ENCODE measurements at regions not wholly inside any gene's neighbourhood (a gene's known extent, or its start where the extent isn't known, plus 50 kb on each side); places are given as distances from the start of the nearest gene placed in this dataset.
"Not testable (repeated sequence)": the region's sequence is repeated elsewhere in the genome, so short reads cannot be mapped to it uniquely, and the experiment has no call there.

DNA sequence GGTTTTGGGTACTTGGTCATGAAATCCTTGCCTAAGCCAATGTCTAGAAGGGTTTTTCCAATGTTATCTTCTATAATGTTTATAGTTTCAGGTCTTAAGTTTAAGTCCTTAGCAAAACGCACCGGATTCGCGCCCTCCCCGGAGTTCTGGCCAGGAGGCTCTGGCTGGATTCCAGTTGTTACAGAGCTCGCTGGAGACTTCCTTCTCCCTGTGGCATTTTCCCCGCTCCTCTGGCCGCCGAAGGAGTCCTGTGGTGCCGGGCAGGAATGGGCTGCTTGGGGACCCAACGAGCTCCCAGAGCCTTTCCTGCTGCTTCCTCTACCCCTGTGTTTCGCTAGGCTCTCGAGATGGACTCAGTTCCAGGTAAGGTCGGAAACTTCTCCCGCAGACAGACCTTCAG lies 335.9 kb downstream of the AEBP2 start:
- Histone ChIP-seq H3K9ac (ENCODE audit: low read length) (no peak overlapping the region), H3K4me1 (ENCODE audit: low read length) (no peaks in the 10 kb centered on the region), H4K20me1 (ENCODE audit: insufficient read depth, low read length) (no peaks in the 10 kb centered on the region), H3K4me3 (ENCODE audit: low read length) (no peak overlapping the region), H3K79me2 (ENCODE audit: low read length) (no peaks in the 10 kb centered on the region), H3K4me2 (ENCODE audit: low read length) (no peak overlapping the region), H3K27ac (ENCODE audit: low read length) (no peak overlapping the region), H3K9me3 (ENCODE audit: insufficient read depth, low read length) (no peaks in the 10 kb centered on the region), H3K36me3 (replicated peaks; ENCODE audit: low read depth, low read length) (no peaks in the 10 kb centered on the region), H2AFZ (ENCODE audit: low read depth, low read length) (no peak overlapping the region), H3K27me3 (ENCODE audit: low read depth, low read length) (no peaks in the 10 kb centered on the region)
- TF ChIP-seq, protein P1, sequence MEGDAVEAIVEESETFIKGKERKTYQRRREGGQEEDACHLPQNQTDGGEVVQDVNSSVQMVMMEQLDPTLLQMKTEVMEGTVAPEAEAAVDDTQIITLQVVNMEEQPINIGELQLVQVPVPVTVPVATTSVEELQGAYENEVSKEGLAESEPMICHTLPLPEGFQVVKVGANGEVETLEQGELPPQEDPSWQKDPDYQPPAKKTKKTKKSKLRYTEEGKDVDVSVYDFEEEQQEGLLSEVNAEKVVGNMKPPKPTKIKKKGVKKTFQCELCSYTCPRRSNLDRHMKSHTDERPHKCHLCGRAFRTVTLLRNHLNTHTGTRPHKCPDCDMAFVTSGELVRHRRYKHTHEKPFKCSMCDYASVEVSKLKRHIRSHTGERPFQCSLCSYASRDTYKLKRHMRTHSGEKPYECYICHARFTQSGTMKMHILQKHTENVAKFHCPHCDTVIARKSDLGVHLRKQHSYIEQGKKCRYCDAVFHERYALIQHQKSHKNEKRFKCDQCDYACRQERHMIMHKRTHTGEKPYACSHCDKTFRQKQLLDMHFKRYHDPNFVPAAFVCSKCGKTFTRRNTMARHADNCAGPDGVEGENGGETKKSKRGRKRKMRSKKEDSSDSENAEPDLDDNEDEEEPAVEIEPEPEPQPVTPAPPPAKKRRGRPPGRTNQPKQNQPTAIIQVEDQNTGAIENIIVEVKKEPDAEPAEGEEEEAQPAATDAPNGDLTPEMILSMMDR (IDR thresholded peaks at IDR 0.05; ENCODE audit: low read depth, low read length), result no peak
- no peak for TF ChIP-seq EZH2phosphoT487 (IDR thresholded peaks at IDR 0.05; ENCODE audit: low read depth)

DNA sequence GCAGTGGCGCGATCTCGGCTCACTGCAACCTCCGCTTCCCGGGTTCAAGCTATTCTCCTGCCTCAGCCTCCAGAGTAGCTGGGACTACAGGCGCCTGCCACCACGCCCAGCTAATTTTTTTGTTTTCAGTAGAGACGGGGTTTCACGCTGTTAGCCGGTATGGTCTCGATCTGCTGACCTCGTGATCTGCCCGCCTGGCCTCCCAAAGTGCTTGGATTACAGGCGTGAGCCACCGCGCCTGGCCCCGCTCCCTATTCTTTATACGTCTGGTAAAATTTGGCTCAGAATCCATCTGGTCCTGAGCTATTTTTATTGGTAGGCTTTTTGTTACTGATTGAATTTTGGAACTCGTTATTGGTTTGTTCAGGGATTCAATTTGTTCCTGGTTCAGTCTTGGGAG lies 336.7 kb downstream of the AEBP2 start:
- not testable (repeated sequence) for H3K27ac ChIP-seq (ENCODE audit: low read length); H3K9me3 ChIP-seq (ENCODE audit: insufficient read depth, low read length); H3K27me3 ChIP-seq (ENCODE audit: low read depth, low read length); H3K4me1 ChIP-seq (ENCODE audit: low read length); H2AFZ ChIP-seq (ENCODE audit: low read depth, low read length); H3K4me3 ChIP-seq (ENCODE audit: low read length); H4K20me1 ChIP-seq (ENCODE audit: insufficient read depth, low read length); H3K9ac ChIP-seq (ENCODE audit: low read length); H3K79me2 ChIP-seq (ENCODE audit: low read length); H3K4me2 ChIP-seq (ENCODE audit: low read length); H3K36me3 ChIP-seq (replicated peaks; ENCODE audit: low read depth, low read length)

DNA sequence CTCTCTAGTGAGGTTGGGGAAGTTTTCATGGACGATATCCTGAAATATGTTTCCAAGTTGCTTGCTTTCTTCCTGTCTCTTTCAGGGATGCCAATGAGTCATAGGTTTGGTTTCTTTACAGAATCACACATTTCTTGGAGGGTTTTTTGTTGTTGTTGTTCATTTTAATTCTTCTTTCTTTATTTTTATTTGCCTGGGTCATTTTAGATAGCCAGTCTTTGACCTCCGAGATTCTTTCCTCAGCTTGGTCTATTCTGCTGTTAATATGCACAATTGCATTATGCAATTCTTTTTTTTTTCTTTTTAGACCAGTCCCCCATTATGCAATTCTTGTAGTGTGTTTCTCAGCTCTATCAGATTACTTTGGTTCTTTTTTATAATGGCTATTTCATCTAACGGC lies 338.9 kb downstream of the AEBP2 start:
- no peaks in the 10 kb centered on the region for H3K4me1 ChIP-seq (ENCODE audit: low read length)

DNA sequence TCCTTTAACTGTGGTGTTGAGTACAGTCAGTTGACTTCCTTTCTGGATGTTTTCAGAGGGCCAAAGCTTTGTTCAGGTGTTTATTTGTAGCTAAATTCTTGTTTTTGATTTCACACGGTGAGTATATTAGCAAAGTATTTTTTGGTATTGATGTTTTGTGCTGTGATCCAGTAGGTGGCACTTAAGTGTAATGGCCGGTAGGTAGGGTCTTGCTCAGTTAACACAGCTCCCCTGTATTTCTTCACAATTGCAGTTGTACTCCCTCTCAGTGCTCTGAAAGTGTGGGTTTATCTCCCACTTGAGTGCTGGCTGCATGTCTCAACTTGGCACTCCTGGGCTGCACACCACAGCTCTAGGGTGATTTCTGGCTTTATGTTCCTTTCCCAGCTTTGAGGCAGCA lies 339.5 kb downstream of the AEBP2 start:
- Histone ChIP-seq H3K27me3 (ENCODE audit: low read depth, low read length) (no peaks in the 10 kb centered on the region), H3K4me1 (ENCODE audit: low read length) (no peaks in the 10 kb centered on the region), H2AFZ (ENCODE audit: low read depth, low read length) (no peak overlapping the region), H3K9ac (ENCODE audit: low read length) (no peak overlapping the region), H3K27ac (ENCODE audit: low read length) (no peak overlapping the region), H3K4me3 (ENCODE audit: low read length) (no peak overlapping the region), H3K9me3 (ENCODE audit: insufficient read depth, low read length) (no peaks in the 10 kb centered on the region), H4K20me1 (ENCODE audit: insufficient read depth, low read length) (no peaks in the 10 kb centered on the region), H3K4me2 (ENCODE audit: low read length) (no peak overlapping the region), H3K36me3 (replicated peaks; ENCODE audit: low read depth, low read length) (no peaks in the 10 kb centered on the region), H3K79me2 (ENCODE audit: low read length) (no peaks in the 10 kb centered on the region)
- TF ChIP-seq, protein P1 (IDR thresholded peaks at IDR 0.05; ENCODE audit: low read depth, low read length), result peak; percentile 34; the same call in 1 of the 2 replicates
- TF ChIP-seq EZH2phosphoT487 (IDR thresholded peaks at IDR 0.05; ENCODE audit: low read depth), result no peak

More for the DNA sequence above, 338.9 kb downstream of the AEBP2 start:
- H3K9me3 ChIP-seq (ENCODE audit: insufficient read depth, low read length), result no peaks in the 10 kb centered on the region
- no peaks in the 10 kb centered on the region for H3K36me3 ChIP-seq (replicated peaks; ENCODE audit: low read depth, low read length)
- H4K20me1 ChIP-seq (ENCODE audit: insufficient read depth, low read length), result no peaks in the 10 kb centered on the region
- TF ChIP-seq EZH2phosphoT487 (IDR thresholded peaks at IDR 0.05; ENCODE audit: low read depth), result no peak
- TF ChIP-seq, protein P1 (IDR thresholded peaks at IDR 0.05; ENCODE audit: low read depth, low read length), result no peak
- H3K27ac ChIP-seq (ENCODE audit: low read length), result no peak overlapping the region
- no peaks in the 10 kb centered on the region for H3K27me3 ChIP-seq (ENCODE audit: low read depth, low read length)
- no peak overlapping the region for H3K9ac ChIP-seq (ENCODE audit: low read length)
- no peaks in the 10 kb centered on the region for H3K79me2 ChIP-seq (ENCODE audit: low read length)
- H3K4me3 ChIP-seq (ENCODE audit: low read length), result no peak overlapping the region
- H2AFZ ChIP-seq (ENCODE audit: low read depth, low read length), result no peak overlapping the region
- no peak overlapping the region for H3K4me2 ChIP-seq (ENCODE audit: low read length)

Data from OCI-LY3 (cell line).